CD14-positive monocyte (primary cell): ENCODE measurements at regions not wholly inside any gene's neighbourhood (a gene's known extent, or its start where the extent isn't known, plus 50 kb on each side); places are given as distances from the start of the nearest gene placed in this dataset.

Experiments
- DNase-seq, 3 donors: peaks; one replicate each; pipeline ENCODE4 v3.0.0-alpha.2; 2011 to 2022
- H2AFZ ChIP-seq: 2 replicates; pipeline ENCODE4 v1.6.0; 2012; ENCODE audit warnings: mild to moderate bottlenecking, low read depth, low read length, inconsistent platforms; ENCODE audit not compliant: insufficient read depth, poor library complexity, severe bottlenecking
- H3K27ac ChIP-seq, 2 donors: 1 replicate in 1 of 2; 2 replicates in 1 of 2; pipeline ENCODE4 v1.5.1; 2012 to 2013; ENCODE audit warnings: low read length in 2 of 2, control low read depth in 1 of 2, inconsistent platforms in 1 of 2, low read depth in 1 of 2, mild to moderate bottlenecking in 1 of 2
- H3K27me3 ChIP-seq, 2 donors: one replicate each; pipeline versions ENCODE4 v1.6.0 to v1.6.1; 2011 to 2013; ENCODE audit warnings: low read length in 2 of 2; ENCODE audit not compliant: control insufficient read depth in 2 of 2, insufficient read depth in 2 of 2
- H3K36me3 ChIP-seq, 2 donors: replicated peaks in 1 of 2; 1 replicate in 1 of 2; 2 replicates in 1 of 2; pipeline versions ENCODE4 v1.5.1 to v1.6.1; 2012 to 2013; ENCODE audit warnings: low read length in 2 of 2, control low read depth in 1 of 2, inconsistent platforms in 1 of 2, mild to moderate bottlenecking in 1 of 2; ENCODE audit not compliant: insufficient read depth in 2 of 2, control insufficient read depth in 1 of 2
- H3K4me1 ChIP-seq, 2 donors: 1 replicate in 1 of 2; 2 replicates in 1 of 2; pipeline versions ENCODE4 v1.5.1 to v1.6.1; 2012 to 2013; ENCODE audit warnings: low read length in 2 of 2, control low read depth in 1 of 2, inconsistent platforms in 1 of 2, mild to moderate bottlenecking in 1 of 2, moderate library complexity in 1 of 2; ENCODE audit not compliant: insufficient read depth in 2 of 2, control insufficient read depth in 1 of 2
- H3K4me2 ChIP-seq: replicated peaks from 2 replicates; pipeline ENCODE3; 2012; ENCODE audit warnings: low read length, moderate library complexity, mild to moderate bottlenecking; ENCODE audit not compliant: poor library complexity, severe bottlenecking; ENCODE audit errors: extremely low read depth
- H3K4me3 ChIP-seq, 3 experiments: fragments of 200-600 bp in 1 of 3; sonication (generic) in 1 of 3; replicated peaks in 1 of 3; 1 replicate in 2 of 3; 2 replicates in 1 of 3; pipeline ENCODE4 v1.5.1; 2011 to 2013; ENCODE audit warnings: low read length in 3 of 3, mild to moderate bottlenecking in 3 of 3, control low read depth in 2 of 3, low read depth in 2 of 3, inconsistent platforms in 1 of 3, moderate library complexity in 1 of 3
- H3K79me2 ChIP-seq: 2 replicates; pipeline ENCODE4 v1.6.0; 2012; ENCODE audit warnings: mild to moderate bottlenecking, control low read depth, inconsistent platforms, low read length, moderate library complexity; ENCODE audit not compliant: insufficient read depth
- H3K9ac ChIP-seq: 2 replicates; pipeline ENCODE4 v1.6.0; 2017; ENCODE audit warnings: low read length, mild to moderate bottlenecking; ENCODE audit not compliant: insufficient read depth, poor library complexity, severe bottlenecking
- H3K9me3 ChIP-seq, 2 donors: replicated peaks in 1 of 2; 1 replicate in 1 of 2; 2 replicates in 1 of 2; pipeline versions ENCODE4 v1.5.1 to v1.6.1; 2012 to 2013; ENCODE audit warnings: low read length in 2 of 2, control low read depth in 1 of 2; ENCODE audit not compliant: control insufficient read depth in 1 of 2, insufficient read depth in 1 of 2
- H4K20me1 ChIP-seq: 2 replicates; pipeline ENCODE4 v1.6.0; 2012; ENCODE audit warnings: mild to moderate bottlenecking, low read length, control low read depth, moderate library complexity; ENCODE audit not compliant: insufficient read depth
- H3K27ac Mint-ChIP-seq, 7 donors: one replicate each; pipeline ENCODE4 v1.8.0; 2020; ENCODE audit warnings: mild to moderate bottlenecking in 7 of 7, mixed read lengths in 7 of 7, moderate library complexity in 6 of 7, inconsistent platforms in 2 of 7
- H3K27me3 Mint-ChIP-seq, 3 donors: one replicate each; pipeline ENCODE4 v1.8.0; 2021 to 2022; ENCODE audit warnings: low read depth in 3 of 3, mild to moderate bottlenecking in 3 of 3, mixed read lengths in 3 of 3, moderate library complexity in 3 of 3, inconsistent platforms in 1 of 3
- H3K36me3 Mint-ChIP-seq, 2 donors: one replicate each; pipeline ENCODE4 v1.8.0; 2020; ENCODE audit warnings: mixed read lengths in 2 of 2, inconsistent platforms in 1 of 2, mild to moderate bottlenecking in 1 of 2
- H3K4me1 Mint-ChIP-seq: one replicate; pipeline ENCODE4 v1.8.0; 2020; ENCODE audit warnings: mild to moderate bottlenecking, mixed read lengths
- H3K4me3 Mint-ChIP-seq, 2 donors: one replicate each; pipeline ENCODE4 v1.8.0; 2020; ENCODE audit warnings: mild to moderate bottlenecking in 2 of 2, mixed read lengths in 2 of 2, moderate library complexity in 1 of 2
- H3K9me3 Mint-ChIP-seq, 7 donors: one replicate each; pipeline ENCODE4 v1.8.0; 2020 to 2022; ENCODE audit warnings: mixed read lengths in 7 of 7, mild to moderate bottlenecking in 6 of 7, moderate library complexity in 6 of 7, inconsistent platforms in 2 of 7
- WGBS: methylation state at CpG from one replicate; pipeline ENCODE4 v1.1.5; 2013; ENCODE audit warnings: missing lambda C conversion rate; ENCODE audit not compliant: insufficient coverage; 5-methylcytosine and 5-hydroxymethylcytosine counted together
- intact Hi-C, 2 donors: fragments of 100-400 bp; cut with micrococcal nuclease; formaldehyde crosslinking; loops; one replicate each; pipeline versions ENCODE4 v1.15.0 to v1.15.1; 2023
- TF ChIP-seq, protein P1 (sequence below): fragments of 200-600 bp; IDR thresholded peaks from one replicate; pipeline ENCODE4 v1.8.0; 2022; ENCODE audit warnings: antibody characterized with exemption, mild to moderate bottlenecking

DNA sequence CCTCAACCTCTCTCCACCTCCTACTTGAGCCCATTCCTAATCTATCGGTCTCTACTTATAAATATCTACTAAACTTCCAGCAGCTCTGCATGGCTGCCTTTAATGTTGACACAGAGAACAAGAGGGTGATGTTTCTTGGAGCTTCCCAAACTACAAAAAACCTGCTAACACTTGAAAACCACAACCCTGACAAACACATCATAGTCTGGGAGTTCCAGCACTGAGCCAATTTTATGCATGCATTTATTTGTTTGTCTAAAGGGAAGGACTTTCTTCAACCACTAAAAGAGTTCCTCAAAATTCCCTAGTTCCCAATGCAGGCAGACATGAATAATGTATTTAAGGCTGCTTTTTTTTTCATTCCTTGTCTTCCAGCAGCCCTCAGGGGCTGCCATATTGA, 331.8 kb upstream of the XYLT1 start:
- peaks cover 0 to 6% (median 1%) of the 10 kb centered on the region in 3 donors for H3K27me3 Mint-ChIP-seq
- no peak overlapping the region for H3K27ac Mint-ChIP-seq

DNA sequence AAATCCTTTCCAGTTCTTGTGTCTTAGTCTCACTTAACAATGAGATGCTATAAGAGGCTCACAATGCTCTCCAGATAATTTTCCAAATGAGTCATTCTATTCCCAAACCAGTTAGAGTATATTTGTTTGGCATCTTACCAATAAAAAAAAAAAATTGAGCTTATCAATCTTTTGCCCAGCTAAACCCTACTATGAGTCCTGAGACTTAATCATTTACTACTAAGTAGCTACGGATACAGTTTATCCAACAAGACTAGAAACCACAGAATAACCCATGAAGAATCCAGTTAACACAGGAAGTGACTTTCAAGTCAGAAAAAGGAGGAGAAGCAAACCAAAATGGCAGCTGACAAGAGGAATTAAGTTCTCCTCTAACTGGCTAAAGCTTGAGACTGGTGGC, 330.3 kb upstream of the XYLT1 start:
- TF ChIP-seq, protein P1, sequence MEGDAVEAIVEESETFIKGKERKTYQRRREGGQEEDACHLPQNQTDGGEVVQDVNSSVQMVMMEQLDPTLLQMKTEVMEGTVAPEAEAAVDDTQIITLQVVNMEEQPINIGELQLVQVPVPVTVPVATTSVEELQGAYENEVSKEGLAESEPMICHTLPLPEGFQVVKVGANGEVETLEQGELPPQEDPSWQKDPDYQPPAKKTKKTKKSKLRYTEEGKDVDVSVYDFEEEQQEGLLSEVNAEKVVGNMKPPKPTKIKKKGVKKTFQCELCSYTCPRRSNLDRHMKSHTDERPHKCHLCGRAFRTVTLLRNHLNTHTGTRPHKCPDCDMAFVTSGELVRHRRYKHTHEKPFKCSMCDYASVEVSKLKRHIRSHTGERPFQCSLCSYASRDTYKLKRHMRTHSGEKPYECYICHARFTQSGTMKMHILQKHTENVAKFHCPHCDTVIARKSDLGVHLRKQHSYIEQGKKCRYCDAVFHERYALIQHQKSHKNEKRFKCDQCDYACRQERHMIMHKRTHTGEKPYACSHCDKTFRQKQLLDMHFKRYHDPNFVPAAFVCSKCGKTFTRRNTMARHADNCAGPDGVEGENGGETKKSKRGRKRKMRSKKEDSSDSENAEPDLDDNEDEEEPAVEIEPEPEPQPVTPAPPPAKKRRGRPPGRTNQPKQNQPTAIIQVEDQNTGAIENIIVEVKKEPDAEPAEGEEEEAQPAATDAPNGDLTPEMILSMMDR, result no peak
- peaks cover 0 to 7% (median 0%) of the 10 kb centered on the region in 7 donors for H3K9me3 Mint-ChIP-seq
- Histone ChIP-seq H3K27me3 (no peaks in the 10 kb centered on the region), H3K27ac (no peak overlapping the region), H3K4me2 (no peak overlapping the region), H4K20me1 (no peaks in the 10 kb centered on the region), H3K4me3 (no peak overlapping the region), H3K9ac (no peak overlapping the region), H3K9me3 (peaks cover 0 to 3% of the 10 kb centered on the region in 2 donors), H3K36me3 (no peaks in the 10 kb centered on the region), H3K4me1 (no peaks in the 10 kb centered on the region), H3K79me2 (no peaks in the 10 kb centered on the region), H2AFZ (no peak overlapping the region)
- H3K4me1 Mint-ChIP-seq, result no peaks in the 10 kb centered on the region
- intact Hi-C loops, result no loop called here
- peaks cover 0 to 6% (median 1%) of the 10 kb centered on the region in 3 donors for H3K27me3 Mint-ChIP-seq
- H3K27ac Mint-ChIP-seq, result no peak overlapping the region
- WGBS, result 100% methylated on average over 1 of the region's 1 CpG
- H3K36me3 Mint-ChIP-seq, result no peaks in the 10 kb centered on the region
- DNase-seq, result no peak
- H3K4me3 Mint-ChIP-seq, result no peak overlapping the region

More for the DNA sequence above, 331.8 kb upstream of the XYLT1 start:
- H3K4me1 ChIP-seq, result no peaks in the 10 kb centered on the region
- H3K36me3 Mint-ChIP-seq, result no peaks in the 10 kb centered on the region
- peaks cover 0 to 7% (median 0%) of the 10 kb centered on the region in 7 donors for H3K9me3 Mint-ChIP-seq
- no peak overlapping the region for H3K4me3 ChIP-seq
- TF ChIP-seq, protein P1, result no peak
- no peak overlapping the region for H3K27ac ChIP-seq
- H3K9me3 ChIP-seq, result peaks cover 0 to 3% of the 10 kb centered on the region in 2 donors
- no peaks in the 10 kb centered on the region for H3K4me1 Mint-ChIP-seq
- no peaks in the 10 kb centered on the region for H3K79me2 ChIP-seq
- WGBS, result no CpG with 5 or more reads among the region's 1 CpG
- H3K27me3 ChIP-seq, result no peaks in the 10 kb centered on the region
- no peak overlapping the region for H3K4me2 ChIP-seq
- H4K20me1 ChIP-seq, result no peaks in the 10 kb centered on the region
- H3K9ac ChIP-seq, result no peak overlapping the region
- no peak overlapping the region for H3K4me3 Mint-ChIP-seq
- H2AFZ ChIP-seq, result no peak overlapping the region
- no peaks in the 10 kb centered on the region for H3K36me3 ChIP-seq
- intact Hi-C loops, result no loop called here
- DNase-seq, result no peak
